NCI-H1694 (cell line): ENCODE measurements at regions not wholly inside any gene's neighbourhood (a gene's known extent, or its start where the extent isn't known, plus 50 kb on each side); places are given as distances from the start of the nearest gene placed in this dataset.

Source experiments
- DNase-seq: peaks from one replicate; lab custom pipeline; 2025; lab: John Stamatoyannopoulos, UW

DNA sequence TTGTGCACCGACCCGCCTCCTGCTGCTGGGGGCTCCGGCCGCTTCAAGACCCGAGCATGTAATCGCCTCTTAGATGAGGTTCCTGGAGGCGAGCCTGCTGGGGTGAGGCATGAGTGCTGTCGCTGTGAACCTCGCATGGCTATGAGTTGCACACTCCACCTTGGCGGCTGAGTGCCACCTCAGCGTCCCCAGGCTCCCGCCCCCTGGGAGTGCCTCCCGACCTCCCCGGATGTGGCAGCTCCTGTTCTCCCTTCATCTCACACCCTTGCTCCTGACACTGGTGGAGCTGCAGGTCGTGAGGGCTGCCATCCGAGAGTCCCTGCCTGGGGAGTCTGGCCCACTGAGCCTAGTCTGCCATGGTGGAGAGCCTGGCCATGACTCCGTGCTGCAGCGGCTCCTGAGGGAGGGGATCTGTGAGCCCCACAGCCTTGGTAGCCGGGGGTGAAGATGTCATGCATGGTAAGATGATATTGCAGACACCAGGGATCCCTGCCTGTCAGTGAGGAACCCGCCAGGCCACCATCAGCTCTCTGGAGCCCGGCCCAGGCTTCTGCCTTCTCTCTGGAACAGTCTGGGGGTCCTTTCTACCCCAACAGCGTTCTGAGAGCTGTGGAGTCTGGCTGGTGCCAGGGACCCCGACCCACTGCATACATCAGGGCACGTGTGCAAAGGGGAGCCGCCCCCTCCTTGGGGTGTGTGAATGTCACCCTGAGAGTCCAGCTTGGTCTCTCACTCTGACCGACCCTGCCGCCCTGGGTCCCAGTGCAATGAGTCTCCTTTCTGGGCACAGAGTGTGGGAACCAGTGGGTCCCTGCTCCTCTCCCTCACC lies 61.6 kb upstream of the HS6ST1 start:
- DNase-seq: no peak

DNA sequence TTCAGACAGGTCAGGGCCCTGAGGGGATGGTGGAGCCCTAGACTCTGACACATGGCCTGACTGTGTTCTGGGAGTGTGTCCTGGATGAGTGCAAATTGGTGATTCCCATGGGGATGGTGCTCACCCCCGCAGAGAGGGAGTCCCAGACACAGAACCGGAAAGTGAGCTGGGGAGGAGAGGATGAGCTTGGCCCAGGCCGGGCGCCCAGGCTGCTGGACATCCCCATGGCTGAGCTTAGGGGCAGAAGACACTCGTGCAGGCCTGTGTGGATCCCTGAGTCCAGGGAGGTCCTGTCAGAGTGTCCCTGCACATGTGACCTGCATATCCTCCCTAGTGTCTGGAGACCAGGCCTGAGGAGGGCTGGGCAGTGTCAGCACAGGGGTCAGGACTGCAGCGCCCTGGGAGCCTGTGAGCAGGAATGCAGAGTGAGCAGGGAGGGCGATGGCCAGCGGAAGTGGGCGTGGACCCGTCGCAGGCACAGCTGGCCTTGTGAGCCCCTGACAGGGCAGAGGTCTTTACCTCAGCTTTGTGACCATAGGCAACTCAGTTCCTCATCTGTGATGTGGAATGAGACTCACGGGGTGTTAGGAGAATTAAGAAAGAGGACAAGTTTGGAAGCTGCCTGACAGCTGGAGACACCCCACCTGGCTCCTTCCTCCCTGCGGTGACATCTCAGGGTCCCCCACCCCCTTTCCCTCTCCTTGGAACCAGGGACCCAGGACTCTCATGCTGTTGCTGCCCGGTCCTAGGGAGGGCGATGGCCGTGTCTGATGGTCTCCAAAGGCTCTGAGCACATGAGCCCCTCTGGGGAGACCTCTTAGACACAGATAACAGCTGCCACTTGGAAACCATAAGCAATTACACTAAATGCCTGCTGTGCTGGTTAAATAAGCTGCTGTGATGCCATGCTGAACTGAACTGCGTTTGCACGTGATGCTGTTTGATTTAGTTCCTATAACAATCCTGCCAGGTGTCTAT lies 62.6 kb upstream of the HS6ST1 start:
- peak; percentile 64 for DNase-seq

DNA sequence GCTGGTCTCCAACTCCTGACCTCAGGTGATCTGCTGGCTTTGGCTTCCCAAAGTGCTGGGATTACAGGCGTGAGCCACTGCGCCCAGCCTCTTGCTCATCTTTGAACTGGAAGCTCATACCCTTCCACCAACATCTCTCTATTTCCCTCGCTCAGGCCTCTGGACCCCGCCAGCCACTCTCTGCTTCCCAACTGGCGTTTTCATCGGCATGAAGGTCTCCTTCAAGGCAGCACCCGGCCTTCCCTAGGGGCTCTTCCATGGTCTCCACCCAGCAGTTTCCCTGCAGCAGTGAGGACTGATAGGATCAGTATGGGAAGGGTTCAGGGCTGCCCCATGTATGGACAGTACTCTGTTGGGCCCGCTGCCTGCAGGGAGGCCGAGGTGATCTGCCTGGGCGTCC lies 65.8 kb upstream of the HS6ST1 start:
- no peak for DNase-seq

DNA sequence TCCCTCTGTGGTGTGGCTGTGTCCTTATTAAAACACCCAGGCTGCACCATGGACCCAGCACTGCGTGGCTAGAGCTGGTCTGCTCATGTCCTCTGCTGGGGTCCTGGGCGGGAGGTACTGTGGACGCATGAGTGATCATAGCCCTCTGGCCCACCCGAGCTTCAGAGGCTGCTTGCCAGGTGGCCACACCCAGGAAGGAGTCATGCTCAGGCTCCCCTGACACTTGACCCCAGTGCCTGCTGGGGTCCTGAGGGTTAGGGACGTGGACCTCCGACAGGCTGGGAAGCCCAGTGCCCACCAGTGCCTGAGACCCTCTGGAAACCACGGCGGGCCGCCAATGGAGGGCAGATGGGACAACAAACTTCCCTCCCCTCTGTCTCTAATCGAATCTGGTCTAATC lies 66.3 kb upstream of the HS6ST1 start:
- DNase-seq: no peak

DNA sequence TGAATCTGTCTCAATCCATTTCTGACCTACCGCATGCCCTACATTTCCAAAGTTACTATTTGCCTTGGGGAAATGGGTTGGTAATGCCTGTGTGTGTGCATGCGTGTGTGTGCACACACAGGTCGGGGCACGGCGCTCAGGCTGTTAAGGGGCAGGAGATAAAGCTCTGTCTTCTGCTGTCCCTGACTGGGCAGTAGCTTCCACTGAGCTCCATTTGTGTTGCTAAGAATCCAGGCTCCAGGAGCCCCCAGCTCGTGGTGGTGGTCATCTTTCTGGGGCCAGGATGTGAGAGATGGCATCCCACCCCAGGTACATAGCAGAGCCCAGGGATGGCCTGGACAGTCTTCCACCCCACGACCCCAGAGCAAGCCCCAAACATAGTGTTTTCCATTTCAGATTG lies 66.7 kb upstream of the HS6ST1 start:
- no peak for DNase-seq

DNA sequence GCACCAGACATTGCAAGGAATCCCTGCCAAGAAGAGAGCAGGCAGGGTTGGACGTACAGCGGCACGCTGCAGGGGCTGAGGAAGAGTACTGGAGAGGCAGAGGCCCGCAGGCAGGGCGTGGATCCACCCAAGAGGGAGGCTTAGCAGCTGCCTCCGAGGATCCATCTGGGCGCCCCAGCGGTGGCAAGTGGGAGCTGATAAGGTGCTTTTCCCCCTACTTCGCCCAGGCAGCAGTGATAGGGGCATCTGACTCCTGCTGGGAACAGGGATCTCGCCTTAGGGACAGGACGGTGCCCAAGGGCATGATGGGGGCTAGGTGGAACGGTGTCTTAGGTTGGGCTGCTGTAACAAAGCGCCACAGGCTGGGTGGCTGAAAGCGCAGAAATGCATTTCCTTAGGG lies 67.4 kb upstream of the HS6ST1 start:
- DNase-seq: no peak

DNA sequence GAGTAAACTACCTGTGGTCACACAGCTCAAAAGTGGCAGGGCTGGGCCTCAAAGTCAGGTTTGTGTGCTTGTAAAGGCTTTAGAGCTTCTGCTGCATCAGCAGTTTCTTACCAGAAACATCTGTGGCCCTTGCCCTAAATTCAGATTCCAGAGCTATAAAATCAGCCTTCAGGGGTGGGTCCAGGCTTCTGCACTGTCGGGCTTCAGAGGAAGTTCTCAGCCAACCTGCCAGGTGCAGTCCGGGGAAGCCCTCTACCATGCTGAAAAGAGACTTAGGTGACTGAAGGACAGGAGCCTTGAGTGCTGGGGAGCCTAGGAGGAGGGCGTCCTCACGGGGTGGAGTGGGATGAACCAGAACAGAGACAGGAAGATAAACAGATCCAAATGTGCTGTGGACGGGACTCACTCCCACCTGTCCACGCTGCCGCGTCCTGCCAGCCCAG lies 69.9 kb upstream of the HS6ST1 start:
- DNase-seq: no peak

DNA sequence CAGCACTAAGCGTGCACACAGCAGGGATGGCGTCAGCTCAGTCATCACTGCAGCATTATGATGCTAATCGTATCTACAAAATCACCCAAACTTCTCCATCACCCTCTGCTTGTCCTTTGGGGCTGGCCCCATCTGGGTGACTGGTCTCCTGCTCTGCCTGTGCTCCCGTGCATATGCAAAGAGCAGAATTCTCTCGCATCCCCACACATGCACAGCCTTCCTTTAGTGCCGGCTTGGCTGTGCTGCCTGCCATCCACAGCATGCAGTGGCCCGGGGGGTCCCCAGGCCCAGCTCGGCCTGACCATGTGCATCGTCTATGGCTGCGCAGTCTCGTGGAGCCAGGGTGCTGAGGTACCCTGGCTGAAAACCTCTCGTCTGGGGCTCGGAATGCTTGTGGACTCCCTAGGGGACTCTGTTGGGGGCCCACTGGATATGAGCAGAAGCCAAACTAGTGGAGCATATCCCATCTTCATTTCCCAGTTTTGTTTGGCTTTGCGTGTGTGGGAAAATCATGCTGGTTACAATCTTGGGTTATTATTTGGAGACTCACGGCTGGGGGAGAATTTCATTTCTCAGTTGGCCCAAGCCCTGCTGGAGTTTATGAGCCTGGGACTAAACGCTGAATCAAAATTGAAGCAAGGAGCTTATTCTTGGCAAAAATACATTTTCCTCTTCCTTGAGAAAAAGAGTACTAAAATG lies 70.9 kb upstream of the HS6ST1 start:
- DNase-seq: no peak

DNA sequence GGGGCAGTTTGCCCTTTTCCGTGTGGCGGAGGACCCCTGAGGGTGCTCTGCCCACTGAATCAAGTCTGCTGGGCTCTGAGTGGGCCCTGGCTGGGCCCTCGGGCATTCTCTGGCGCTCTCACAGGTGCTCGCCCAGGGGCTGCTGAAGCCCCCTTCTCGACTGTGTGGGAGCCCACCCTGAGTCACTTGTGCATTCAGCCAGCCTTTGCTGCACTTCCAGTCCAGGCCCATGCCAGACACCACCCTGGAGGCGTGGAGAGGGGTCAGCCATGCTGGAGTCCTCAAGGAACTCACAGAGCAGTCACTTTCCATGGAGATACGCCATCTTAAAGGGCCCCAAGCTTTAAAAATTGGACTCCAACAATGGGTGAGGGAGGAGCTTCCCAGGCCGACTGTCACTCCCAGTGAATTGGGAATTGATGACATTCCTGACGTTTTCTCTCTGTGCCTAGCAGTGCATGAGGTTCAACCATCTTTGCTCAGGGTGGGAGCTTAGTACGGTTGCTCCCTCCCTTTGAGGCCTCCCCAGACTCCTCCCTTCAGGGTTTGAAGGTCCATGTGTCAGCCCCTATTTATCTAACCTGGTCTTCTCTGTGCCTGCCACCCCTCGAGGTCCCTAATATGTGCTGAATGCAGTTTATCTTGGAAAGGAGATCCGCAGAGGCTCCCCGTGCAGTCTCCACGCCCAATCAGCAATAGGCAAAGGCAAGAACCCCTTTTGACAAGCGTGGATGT lies 71.8 kb upstream of the HS6ST1 start:
- no peak for DNase-seq

DNA sequence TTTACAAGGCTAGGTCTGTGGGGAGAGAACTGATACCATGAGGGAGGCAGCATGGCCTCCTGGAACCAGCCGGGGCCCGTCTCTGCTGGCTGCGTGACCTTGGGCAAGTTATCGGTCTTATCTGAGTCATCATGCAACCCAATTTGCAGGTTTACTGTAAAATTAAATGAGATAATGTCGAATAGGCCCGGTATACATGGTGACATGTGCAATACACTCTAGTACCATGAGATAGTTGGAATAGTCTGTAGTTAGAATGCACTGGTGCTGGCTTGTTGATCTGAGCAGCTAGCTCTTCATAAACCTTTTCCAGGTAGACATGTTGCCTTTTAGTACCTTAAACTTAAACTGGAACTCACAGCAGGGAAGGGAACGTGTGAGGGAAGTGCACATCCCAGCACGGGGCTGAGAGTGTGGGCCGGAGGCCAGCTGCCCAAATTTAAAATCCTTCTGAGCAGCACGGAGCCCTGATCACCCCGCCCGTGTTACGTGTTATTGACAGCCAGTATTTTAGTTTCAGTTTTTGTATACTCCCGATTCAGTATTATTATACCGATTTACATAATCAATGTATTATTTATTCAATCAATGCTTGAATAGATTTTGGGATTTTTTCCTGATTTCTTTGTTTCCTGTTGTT lies 72.4 kb upstream of the HS6ST1 start:
- no peak for DNase-seq

DNA sequence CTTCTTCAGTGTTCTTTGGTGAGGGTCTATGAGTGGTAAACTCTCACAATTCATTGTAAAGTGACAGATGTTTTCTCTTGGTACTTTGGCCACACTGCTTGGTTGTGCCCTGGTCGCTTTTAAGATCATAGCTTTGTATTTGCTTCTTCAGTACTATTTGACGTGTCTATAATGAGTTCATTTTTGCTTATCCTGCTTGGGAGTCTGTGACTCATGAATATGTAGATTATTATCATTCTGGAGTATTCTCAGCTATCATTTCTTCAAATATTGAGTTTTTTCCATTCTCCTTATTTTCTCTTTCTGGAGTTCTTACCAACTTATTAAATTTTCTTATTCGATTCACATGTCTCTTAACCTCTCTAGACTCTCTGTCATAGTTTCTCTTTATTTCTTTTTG lies 73.0 kb upstream of the HS6ST1 start:
- DNase-seq: no peak

DNA sequence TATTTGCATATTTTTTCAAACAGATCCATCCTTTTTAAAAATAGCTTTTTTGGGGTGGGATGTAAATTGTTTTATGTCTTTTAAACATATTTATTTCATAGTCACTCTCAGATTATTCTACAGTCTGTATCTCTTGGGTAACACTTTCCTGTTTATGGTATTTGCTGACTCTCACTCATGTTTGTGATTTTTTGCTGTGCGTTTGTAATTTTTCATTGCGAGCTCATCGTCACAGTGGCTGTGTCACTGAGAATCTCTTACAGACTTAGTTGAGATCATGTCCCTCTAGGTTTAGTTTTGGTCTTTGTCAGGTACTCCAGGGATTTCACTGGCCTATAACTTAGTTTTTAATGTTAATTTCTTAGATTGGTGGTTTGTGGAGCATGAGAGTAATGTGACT lies 73.5 kb upstream of the HS6ST1 start:
- DNase-seq: no peak

DNA sequence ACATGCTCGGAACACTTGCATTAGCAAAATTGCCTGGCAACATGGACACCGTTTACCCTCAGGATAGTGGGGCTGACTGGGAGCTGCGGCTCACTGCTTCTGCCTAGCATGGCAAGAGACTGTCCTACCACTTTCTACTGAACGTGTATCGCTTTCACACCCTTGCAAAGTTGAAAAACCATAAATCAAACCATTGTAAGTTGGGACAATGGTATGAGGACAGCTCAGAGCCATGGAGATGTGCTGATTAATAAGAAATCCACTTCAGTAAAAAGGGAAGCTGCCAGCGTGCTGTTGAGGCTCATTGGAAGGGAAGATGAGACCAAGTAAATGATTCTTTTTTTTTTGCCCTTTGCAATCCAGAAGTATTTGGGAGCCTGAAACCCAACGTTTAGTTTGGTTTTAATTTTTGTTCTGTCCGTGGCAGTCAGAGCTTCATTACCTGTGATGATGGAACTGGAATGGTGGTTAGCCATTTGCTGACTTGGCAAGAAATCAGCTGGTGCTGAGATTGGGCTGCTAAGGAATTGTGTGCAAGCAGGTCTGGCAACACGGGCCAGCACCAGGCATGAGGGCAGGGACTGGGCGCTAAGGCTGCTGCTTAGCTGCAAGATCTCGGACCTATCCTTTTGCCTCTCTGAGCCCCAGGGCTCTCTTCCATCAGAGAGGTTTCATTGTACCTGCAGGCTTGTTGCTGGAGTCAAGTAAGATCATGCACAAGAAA lies 75.5 kb upstream of the HS6ST1 start:
- DNase-seq: no peak

DNA sequence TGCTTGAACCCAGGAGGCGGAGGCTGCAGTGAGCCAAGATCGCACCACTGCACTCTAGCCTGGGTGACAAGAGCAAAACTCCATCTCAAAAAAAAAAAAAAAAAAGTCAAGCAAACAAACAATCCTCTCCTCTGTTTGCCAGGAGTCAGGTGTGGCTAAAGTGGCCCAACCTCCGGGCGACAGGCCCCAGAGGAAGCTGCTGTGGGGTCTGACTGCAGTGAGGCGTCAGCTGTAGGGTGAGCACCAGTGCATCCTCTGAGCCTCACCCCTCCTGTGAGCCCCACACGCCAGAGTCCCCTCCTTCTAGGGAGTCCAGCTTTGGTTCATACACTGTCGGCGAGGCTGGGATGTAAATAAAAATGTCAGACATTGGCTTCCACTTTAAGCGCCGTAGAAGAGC lies 76.5 kb upstream of the HS6ST1 start:
- DNase-seq: no peak

DNA sequence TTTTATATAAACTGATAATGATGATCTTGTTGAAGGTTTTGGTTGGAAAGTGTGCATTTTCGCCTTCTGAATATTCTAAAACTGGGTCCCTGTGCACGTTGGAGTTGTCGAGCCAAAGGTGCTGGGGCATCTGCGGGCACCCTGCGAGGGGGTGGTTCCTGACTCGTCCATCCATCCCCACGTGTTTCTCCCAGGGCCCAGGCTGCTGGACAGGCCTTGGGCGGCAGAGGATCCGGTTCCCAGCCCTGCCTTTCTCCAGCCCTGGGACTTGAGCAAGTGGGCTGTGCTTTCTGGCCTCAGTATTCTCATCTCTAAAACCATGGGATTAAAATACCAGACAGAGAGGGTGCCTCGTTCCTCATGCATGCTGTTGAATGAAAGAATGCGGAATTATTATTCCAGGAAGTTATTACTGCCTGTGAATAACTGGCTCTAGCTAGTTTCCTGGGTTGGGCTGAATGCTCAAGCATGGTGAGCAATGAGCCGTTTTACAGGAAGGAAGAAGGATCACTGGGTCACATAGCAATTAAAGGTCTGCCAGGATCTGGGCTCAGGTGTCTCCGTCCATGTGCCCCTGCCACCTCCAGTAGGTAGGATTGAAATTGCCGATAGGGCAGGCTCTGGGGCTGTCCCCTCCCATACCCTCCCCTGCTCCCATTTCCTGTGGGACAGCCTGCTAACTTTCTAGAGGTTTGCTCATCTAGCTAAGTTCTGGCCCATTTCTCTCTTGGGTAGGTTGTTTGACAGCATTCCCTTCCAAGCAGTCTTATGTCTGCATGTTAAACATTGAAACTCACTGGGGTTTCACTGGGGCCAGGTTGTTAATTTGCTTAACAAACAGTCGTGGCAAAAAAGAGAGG lies 77.2 kb upstream of the HS6ST1 start:
- no peak for DNase-seq

DNA sequence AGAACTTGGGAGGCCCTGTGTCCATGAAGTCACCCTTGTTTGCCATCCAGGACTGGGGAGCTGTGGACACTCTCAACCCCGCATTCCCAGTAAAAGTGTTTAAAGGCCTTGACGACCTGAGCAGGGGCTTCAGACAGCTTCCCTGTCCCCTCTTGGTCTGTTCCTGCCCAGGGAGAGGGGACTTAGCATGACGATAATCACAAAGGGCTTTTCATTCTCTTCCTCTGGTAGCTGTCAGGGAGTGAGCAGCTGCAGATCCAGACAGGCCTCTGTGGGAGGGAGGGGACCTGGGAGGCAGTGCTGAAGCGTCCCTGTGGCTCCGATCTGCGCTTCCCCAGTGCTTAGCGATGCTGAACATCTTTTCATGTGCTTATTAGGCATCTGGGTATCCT lies 77.8 kb upstream of the HS6ST1 start:
- DNase-seq: peak; percentile 56

DNA sequence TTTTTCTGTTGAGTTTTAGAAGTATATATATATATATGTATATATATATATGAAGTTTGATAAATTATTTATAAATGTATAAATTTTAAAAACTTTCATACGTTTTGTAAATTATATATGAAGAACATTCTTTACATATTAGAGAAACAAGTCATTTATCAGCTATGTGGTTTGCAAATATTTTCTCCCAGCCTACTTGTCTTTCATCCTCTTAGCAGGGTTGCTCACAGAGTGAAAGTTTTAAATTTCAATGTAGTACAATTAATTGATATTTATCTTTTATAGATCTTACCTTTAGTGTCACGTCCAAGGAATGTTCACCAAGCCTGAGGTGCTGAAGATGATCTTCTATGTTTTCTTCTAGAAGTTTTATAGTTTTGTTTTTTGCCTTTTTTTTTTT lies 78.3 kb upstream of the HS6ST1 start:
- DNase-seq: no peak

DNA sequence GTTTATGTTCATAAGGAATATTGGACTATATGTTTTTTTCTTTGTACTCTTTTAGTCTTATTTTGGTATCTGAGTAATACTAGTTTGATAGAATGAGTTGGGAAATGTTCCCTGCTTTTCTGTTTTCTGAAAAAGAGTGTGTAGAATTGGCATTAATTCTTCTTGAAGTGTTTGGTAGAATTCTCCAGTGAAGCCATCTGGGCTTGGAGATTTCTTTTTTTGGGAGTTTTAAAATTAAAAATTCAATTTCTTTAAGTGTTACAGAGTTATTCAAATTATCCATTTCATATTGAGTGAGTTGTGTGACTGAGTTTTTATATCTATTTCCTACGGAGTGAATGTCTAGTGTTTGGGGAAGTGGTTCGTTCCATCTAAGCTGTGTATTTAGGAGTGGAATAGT lies 80.6 kb upstream of the HS6ST1 start:
- DNase-seq: no peak

DNA sequence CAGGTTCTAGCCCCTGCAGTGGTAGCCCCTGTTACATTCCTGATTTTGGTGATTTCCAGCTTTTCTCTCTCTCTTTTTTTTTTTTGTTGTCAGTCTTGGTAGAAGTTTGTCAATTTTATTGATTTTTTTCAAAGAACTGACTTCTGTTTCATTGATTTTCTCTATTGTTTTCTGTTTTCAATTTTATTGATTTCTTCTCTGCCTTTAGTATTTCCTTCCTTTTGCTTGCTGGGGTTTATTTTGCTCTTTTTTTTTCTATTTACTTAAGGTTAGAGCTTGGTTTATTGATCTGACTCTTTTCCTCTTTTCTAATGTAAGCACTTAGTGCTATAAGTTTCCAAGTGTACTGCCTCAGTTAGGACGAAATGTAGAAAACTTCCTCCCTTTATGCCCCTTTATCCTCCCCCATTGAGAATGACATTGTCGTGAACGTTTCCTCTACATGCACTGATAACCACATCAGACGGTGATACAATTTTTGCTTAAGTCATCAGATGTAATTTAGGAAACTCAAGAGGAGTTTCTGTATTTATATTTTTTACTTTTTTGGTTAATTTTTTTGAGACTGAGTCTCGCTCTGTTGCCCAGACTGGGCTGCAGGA lies 81.1 kb upstream of the HS6ST1 start:
- DNase-seq: no peak
